Endothelial cell of umbilical vein (primary cell): ENCODE measurements at regions not wholly inside any gene's neighbourhood (a gene's known extent, or its start where the extent isn't known, plus 50 kb on each side); places are given as distances from the start of the nearest gene placed in this dataset.

Source experiments
- EZH2 ChIP-seq: IDR thresholded peaks from 2 replicates; pipeline ENCODE4 v1.6.1; 2012; ENCODE audit warnings: borderline replicate concordance, low read depth, mild to moderate bottlenecking, moderate library complexity, low read length, inconsistent platforms; ENCODE audit not compliant: severe bottlenecking
- FOS ChIP-seq: IDR thresholded peaks from 2 replicates; pipeline ENCODE4 v1.6.1; 2011; ENCODE audit warnings: mild to moderate bottlenecking, low read length, moderate library complexity, borderline replicate concordance; ENCODE audit not compliant: insufficient read depth
- GATA2 ChIP-seq: IDR thresholded peaks from 2 replicates; pipeline ENCODE4 v1.7.0; 2011; ENCODE audit warnings: low read depth, mild to moderate bottlenecking, moderate library complexity, mixed read lengths, low read length; ENCODE audit not compliant: insufficient read length, insufficient read depth
- JUN ChIP-seq: IDR thresholded peaks from 2 replicates; pipeline ENCODE4 v1.6.1; 2011; ENCODE audit warnings: borderline replicate concordance, low read depth; ENCODE audit not compliant: insufficient read length, insufficient read depth
- MAX ChIP-seq: IDR thresholded peaks from 2 replicates; pipeline ENCODE4 v1.6.1; 2011; ENCODE audit not compliant: insufficient read depth, insufficient read length
- MYC ChIP-seq: IDR thresholded peaks from one replicate; pipeline ENCODE4 v1.6.1; 2011; ENCODE audit warnings: mild to moderate bottlenecking, low read depth, low read length
- POLR2A ChIP-seq: IDR thresholded peaks from 2 replicates; pipeline ENCODE4 v1.6.1; 2012; ENCODE audit warnings: low read depth, mild to moderate bottlenecking, control low read depth, low read length
- POLR2AphosphoS5 ChIP-seq: IDR thresholded peaks from 2 replicates; pipeline ENCODE4 v1.6.1; 2012; ENCODE audit warnings: low read depth, mild to moderate bottlenecking, control low read depth, low read length, moderate library complexity; ENCODE audit not compliant: insufficient read depth
- TF ChIP-seq, protein P1 (sequence below), 2 donors: IDR thresholded peaks; 1 replicate in 1 of 2; 2 replicates in 1 of 2; pipeline ENCODE4 v1.5.1; 2011; ENCODE audit warnings: low read length in 2 of 2, mild to moderate bottlenecking in 2 of 2, moderate library complexity in 2 of 2, control low read depth in 1 of 2, inconsistent platforms in 1 of 2, low read depth in 1 of 2; ENCODE audit not compliant: insufficient read depth in 1 of 2; ENCODE audit errors: extremely low read depth in 1 of 2

DNA sequence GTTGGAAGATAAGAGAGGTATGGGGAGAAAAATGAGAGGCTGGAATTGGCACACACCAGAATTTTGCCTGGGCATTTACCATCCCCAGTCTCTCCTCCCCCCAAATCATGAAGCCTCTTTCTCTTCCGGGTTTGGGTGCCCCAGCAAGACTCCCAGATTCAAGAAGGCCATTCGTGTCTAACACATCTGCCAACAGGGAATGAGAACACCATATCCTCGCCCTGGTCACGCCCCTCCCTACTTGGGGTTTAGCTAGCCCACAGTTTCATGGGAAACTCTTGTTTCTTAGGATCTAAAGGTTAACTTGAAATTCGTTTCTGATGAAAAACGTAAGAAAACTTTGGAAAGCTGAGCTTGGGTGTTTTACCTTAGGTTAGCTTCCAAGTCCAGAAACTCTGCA is 105.5 kb upstream of the TMEM170B start:
- TF ChIP-seq, protein P1, sequence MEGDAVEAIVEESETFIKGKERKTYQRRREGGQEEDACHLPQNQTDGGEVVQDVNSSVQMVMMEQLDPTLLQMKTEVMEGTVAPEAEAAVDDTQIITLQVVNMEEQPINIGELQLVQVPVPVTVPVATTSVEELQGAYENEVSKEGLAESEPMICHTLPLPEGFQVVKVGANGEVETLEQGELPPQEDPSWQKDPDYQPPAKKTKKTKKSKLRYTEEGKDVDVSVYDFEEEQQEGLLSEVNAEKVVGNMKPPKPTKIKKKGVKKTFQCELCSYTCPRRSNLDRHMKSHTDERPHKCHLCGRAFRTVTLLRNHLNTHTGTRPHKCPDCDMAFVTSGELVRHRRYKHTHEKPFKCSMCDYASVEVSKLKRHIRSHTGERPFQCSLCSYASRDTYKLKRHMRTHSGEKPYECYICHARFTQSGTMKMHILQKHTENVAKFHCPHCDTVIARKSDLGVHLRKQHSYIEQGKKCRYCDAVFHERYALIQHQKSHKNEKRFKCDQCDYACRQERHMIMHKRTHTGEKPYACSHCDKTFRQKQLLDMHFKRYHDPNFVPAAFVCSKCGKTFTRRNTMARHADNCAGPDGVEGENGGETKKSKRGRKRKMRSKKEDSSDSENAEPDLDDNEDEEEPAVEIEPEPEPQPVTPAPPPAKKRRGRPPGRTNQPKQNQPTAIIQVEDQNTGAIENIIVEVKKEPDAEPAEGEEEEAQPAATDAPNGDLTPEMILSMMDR (IDR thresholded peaks at IDR 0.05; ENCODE audit: extremely low read depth in 1 of 2, insufficient read depth in 1 of 2, low read depth in 1 of 2, low read length in 2 of 2), result no peak
- TF ChIP-seq POLR2AphosphoS5, result no peak
- no peak for TF ChIP-seq EZH2
- TF ChIP-seq GATA2, result no peak
- no peak for TF ChIP-seq MAX
- TF ChIP-seq POLR2A, result no peak
- no peak for TF ChIP-seq FOS
- no peak for TF ChIP-seq JUN
- TF ChIP-seq MYC, result no peak
